ENCODE measurements at regions not wholly inside any gene's neighbourhood (a gene's known extent, or its start where the extent isn't known, plus 50 kb on each side); places are given as distances from the start of the nearest gene placed in this dataset.

- no peak overlapping the region for H3K4me2 ChIP-seq (ENCODE audit: low read depth, low read length, poor library complexity, severe bottlenecking)
- H4K20me1 ChIP-seq (ENCODE audit: low read depth, low read length) = no peaks in the 10 kb centered on the region
- no peak overlapping the region for H3K27ac ChIP-seq (ENCODE audit: low read depth, low read length)
- 0 out of 2 replicates have a peak, but pooled peaks cover 6% of the 10 kb centered on the region for H3K9me3 ChIP-seq (ENCODE audit: insufficient read depth, low read length)
- H3F3A ChIP-seq (ENCODE audit: insufficient read depth) = no peaks in the 10 kb centered on the region
- no peaks in the 10 kb centered on the region for H3K79me2 ChIP-seq (ENCODE audit: insufficient read depth, low read length)
- H3K9ac ChIP-seq (ENCODE audit: low read length) = no peak overlapping the region
- no peak overlapping the region for H2AFZ ChIP-seq (ENCODE audit: low read depth, low read length, severe bottlenecking)
- no peak for TF ChIP-seq EZH2phosphoT487 (conservative IDR thresholded peaks at IDR 0.05; ENCODE audit: low read length)
- TF ChIP-seq CTCF (IDR thresholded peaks at IDR 0.05; ENCODE audit: insufficient read depth, low read length, poor library complexity, severe bottlenecking) = no peak
- no peaks in the 10 kb centered on the region for H3K36me3 ChIP-seq (ENCODE audit: low read length)
- H3K4me3 ChIP-seq (ENCODE audit: insufficient read depth, low read length, poor library complexity, severe bottlenecking) = no peak overlapping the region
- H3K9me2 ChIP-seq (replicated peaks; ENCODE audit: insufficient read depth, low read length) = no peaks in the 10 kb centered on the region
- no peaks in the 10 kb centered on the region for H3K27me3 ChIP-seq (ENCODE audit: low read length)
These were observed 270.9 kb downstream of the COG6 start for GRCh38 chr13:39926345-39926744.

- H2AFZ ChIP-seq (ENCODE audit: low read depth, low read length, severe bottlenecking) = no peak overlapping the region
These were observed 272.8 kb downstream of the COG6 start for GRCh38 chr13:39928261-39928660.

GRCh38 chr13:39929583-39929982, 274.1 kb downstream of the COG6 start:
- Histone ChIP-seq H3K79me2 (ENCODE audit: insufficient read depth, low read length) (no peaks in the 10 kb centered on the region), H3K9me2 (replicated peaks; ENCODE audit: insufficient read depth, low read length) (no peaks in the 10 kb centered on the region), H2AFZ (ENCODE audit: low read depth, low read length, severe bottlenecking) (no peak overlapping the region), H3K9ac (ENCODE audit: low read length) (no peak overlapping the region), H3F3A (ENCODE audit: insufficient read depth) (no peaks in the 10 kb centered on the region), H4K20me1 (ENCODE audit: low read depth, low read length) (no peaks in the 10 kb centered on the region), H3K36me3 (ENCODE audit: low read length) (no peaks in the 10 kb centered on the region), H3K4me2 (ENCODE audit: low read depth, low read length, poor library complexity, severe bottlenecking) (no peak overlapping the region), H3K4me3 (ENCODE audit: insufficient read depth, low read length, poor library complexity, severe bottlenecking) (no peak overlapping the region), H3K27ac (ENCODE audit: low read depth, low read length) (no peak overlapping the region), H3K27me3 (ENCODE audit: low read length) (no peaks in the 10 kb centered on the region), H3K9me3 (ENCODE audit: insufficient read depth, low read length) (0 out of 2 replicates have a peak, but pooled peaks cover 6% of the 10 kb centered on the region)
- TF ChIP-seq EZH2phosphoT487 (conservative IDR thresholded peaks at IDR 0.05; ENCODE audit: low read length) (no peak), CTCF (IDR thresholded peaks at IDR 0.05; ENCODE audit: insufficient read depth, low read length, poor library complexity, severe bottlenecking) (no peak)

More at GRCh38 chr13:39928261-39928660, 272.8 kb downstream of the COG6 start:
- Histone ChIP-seq H3K27ac (ENCODE audit: low read depth, low read length) (no peak overlapping the region), H3K36me3 (ENCODE audit: low read length) (no peaks in the 10 kb centered on the region), H3K4me2 (ENCODE audit: low read depth, low read length, poor library complexity, severe bottlenecking) (no peak overlapping the region), H3K4me3 (ENCODE audit: insufficient read depth, low read length, poor library complexity, severe bottlenecking) (no peak overlapping the region), H3F3A (ENCODE audit: insufficient read depth) (no peaks in the 10 kb centered on the region), H3K9me2 (replicated peaks; ENCODE audit: insufficient read depth, low read length) (no peaks in the 10 kb centered on the region), H3K79me2 (ENCODE audit: insufficient read depth, low read length) (no peaks in the 10 kb centered on the region), H3K9me3 (ENCODE audit: insufficient read depth, low read length) (0 out of 2 replicates have a peak, but pooled peaks cover 6% of the 10 kb centered on the region), H3K27me3 (ENCODE audit: low read length) (no peaks in the 10 kb centered on the region), H3K9ac (ENCODE audit: low read length) (no peak overlapping the region), H4K20me1 (ENCODE audit: low read depth, low read length) (no peaks in the 10 kb centered on the region)
- TF ChIP-seq EZH2phosphoT487 (conservative IDR thresholded peaks at IDR 0.05; ENCODE audit: low read length) (no peak), CTCF (IDR thresholded peaks at IDR 0.05; ENCODE audit: insufficient read depth, low read length, poor library complexity, severe bottlenecking) (no peak)

All from SU-DHL-6 (cell line).